Right lobe of liver (tissue), 4 donors: ENCODE measurements at regions not wholly inside any gene's neighbourhood (a gene's known extent, or its start where the extent isn't known, plus 50 kb on each side); places are given as distances from the start of the nearest gene placed in this dataset.

Experiments
- POLR2A ChIP-seq: fragments of 450-650 bp; IDR thresholded peaks from one replicate; pipeline ENCODE4 v1.6.1; 2017; ENCODE audit warnings: antibody characterized with exemption, mild to moderate bottlenecking
- TF ChIP-seq, protein P1 (sequence below), 4 donors: fragments of 200-600 bp in 3 of 4; fragments of 450-650 bp in 1 of 4; IDR thresholded peaks; one replicate each; pipeline versions ENCODE4 v1.5.1 to v1.8.0; 2016 to 2022; ENCODE audit warnings: antibody characterized with exemption in 4 of 4, mild to moderate bottlenecking in 2 of 4
- donor health status: DM: no; HTN: no; CAD: no.
- donor health status: DM: no; HTN: no; CAD: no.
- donor health status: DM: no; HTN: yes; CAD: no.

GRCh38 chr13:76635232-76636230 lies 250.7 kb downstream of the KCTD12 start:
- TF ChIP-seq, protein P1, sequence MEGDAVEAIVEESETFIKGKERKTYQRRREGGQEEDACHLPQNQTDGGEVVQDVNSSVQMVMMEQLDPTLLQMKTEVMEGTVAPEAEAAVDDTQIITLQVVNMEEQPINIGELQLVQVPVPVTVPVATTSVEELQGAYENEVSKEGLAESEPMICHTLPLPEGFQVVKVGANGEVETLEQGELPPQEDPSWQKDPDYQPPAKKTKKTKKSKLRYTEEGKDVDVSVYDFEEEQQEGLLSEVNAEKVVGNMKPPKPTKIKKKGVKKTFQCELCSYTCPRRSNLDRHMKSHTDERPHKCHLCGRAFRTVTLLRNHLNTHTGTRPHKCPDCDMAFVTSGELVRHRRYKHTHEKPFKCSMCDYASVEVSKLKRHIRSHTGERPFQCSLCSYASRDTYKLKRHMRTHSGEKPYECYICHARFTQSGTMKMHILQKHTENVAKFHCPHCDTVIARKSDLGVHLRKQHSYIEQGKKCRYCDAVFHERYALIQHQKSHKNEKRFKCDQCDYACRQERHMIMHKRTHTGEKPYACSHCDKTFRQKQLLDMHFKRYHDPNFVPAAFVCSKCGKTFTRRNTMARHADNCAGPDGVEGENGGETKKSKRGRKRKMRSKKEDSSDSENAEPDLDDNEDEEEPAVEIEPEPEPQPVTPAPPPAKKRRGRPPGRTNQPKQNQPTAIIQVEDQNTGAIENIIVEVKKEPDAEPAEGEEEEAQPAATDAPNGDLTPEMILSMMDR (IDR thresholded peaks at IDR 0.05), result no peak
- no peak for TF ChIP-seq POLR2A
